LoVo (cell line): ENCODE measurements at regions not wholly inside any gene's neighbourhood (a gene's known extent, or its start where the extent isn't known, plus 50 kb on each side); places are given as distances from the start of the nearest gene placed in this dataset.

Experiments used
- DNase-seq: peaks from one replicate; pipeline ENCODE4 v3.0.0-alpha.2; 2016; ENCODE audit warnings: low spot score

GRCh38 chr1:162921311-162921710 lies 60.3 kb upstream of the CCDC190 start:
- DNase-seq = no peak

DNA sequence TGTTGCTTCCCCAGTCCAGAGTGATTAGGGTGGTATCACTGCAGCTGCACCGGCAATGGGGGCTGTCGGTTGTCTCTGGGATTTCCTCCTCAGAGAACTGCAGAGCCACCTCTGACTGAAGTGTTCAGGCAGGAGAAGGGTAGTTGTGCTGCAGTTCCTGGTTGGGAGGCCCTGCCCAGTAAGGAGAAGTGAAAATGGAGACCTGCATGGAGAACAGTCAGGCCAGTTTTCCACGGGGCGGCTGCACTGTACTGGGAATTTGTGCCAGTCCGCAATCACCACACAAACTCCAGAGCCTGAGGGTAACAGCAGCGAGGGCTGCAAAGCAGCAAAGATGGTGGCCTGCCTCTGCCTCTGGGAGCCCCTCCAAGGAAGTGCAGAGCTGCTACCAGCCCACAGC lies 58.1 kb upstream of the CCDC190 start:
- DNase-seq = no peak

GRCh38 chr1:162918151-162918754 lies 57.3 kb upstream of the CCDC190 start:
- no peak for DNase-seq

GRCh38 chr1:162916821-162917613 lies 56.0 kb upstream of the CCDC190 start:
- DNase-seq = no peak

DNA sequence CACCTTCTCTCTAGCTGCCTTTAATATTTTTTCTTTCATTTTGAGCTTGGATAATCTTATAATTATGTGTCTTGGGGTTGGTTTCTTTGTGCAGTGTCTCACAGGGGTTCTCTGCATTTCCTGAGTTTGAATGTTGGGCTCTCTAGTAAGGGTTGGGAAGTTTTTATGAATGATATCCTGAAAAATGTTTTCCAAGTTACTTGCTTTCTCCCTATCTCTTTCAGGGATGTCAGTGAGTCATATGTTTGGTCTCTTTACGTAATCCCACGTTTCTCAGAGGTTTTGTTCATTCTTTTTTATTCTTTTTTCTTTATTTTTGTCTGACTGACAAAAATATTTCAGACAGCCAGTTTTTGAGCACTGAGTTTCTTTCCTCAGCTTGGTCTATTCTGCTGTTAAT lies 55.4 kb upstream of the CCDC190 start:
- no peak for DNase-seq

DNA sequence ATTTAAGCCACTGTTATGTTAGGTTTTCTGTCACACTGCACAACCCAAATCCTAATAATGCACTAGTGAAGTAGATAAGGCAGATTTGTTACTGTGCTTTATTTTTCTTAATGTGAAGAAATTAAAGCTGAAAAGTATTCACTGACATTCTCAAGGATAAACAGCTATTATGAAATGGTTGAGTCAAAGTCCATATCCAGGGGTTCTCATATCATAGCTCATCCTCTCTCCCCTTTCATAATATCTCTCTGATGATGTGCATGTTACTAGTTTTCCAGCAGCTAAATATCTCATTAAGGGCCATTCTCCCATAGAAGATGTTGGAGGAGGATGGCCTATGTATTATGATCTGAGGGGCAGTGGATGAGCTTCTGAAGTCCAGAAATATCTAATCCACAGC lies 53.6 kb upstream of the CCDC190 start:
- DNase-seq = no peak

GRCh38 chr1:162913345-162913744 lies 52.4 kb upstream of the CCDC190 start:
- no peak for DNase-seq

GRCh38 chr1:162912061-162912667 lies 51.2 kb upstream of the CCDC190 start:
- no peak for DNase-seq
